NCI-H524 (cell line): ENCODE measurements at regions not wholly inside any gene's neighbourhood (a gene's known extent, or its start where the extent isn't known, plus 50 kb on each side); places are given as distances from the start of the nearest gene placed in this dataset.

Experiments used
- DNase-seq, 2 experiments: peaks; one replicate each; lab custom pipeline; 2025; lab: John Stamatoyannopoulos, UW

DNA sequence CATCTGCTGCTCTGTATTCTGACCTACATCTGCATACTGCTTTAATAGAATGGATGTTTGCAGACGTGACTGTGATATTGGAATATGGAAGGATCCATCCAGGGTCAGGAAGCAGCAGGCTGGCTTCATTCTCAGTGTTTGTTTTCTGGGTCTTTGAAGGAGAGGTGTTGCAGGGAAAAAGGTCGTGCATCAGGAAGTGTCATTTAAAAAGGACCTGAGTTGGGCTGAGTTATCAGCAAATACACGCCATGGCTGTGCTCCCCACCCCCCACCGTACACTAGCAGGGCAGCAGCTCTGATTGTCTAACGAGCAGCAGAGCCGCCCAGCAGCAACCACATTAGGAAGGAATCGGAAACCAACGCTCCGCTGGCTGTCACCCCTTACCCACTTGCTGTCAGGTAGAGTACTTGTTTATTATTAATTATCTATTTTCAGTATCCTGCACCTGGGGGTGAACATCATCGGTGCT, 63.1 kb upstream of the STEAP1B start:
- no peak for DNase-seq

DNA sequence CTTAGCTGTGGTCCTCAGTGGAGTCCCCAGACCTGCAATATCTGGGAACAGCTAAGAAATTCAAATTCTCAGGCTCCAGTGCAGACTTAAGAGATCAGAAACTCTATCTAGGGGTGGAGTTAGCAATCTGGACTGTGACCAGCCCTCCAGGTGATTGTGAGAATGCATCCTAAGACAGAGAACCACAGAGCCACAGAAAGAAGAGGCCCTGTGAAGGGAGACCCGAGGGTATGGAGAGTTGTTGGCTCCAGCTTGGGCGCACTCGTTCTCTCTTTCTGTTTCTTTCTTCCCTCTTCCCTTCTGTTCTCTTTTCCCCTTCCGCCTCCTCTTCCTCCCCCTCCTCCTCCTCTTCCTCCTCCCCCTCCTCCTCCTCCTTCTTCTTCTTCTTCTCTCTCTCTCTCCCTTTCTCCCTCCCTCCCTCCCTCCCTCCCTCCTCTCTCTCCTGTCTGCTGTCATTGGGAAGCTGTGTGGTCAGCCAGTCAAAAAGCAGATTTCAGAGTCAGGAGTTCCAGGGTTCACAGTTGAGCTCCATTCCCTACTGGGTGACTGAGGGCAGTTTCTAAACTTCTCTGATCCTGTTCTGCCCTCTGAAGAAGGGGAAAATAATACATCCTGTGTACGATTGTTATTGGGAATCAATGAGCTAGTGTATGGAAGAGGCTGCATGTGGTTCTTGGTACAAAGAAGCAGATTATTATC, 62.1 kb upstream of the STEAP1B start:
- DNase-seq, result peak; percentile 3 to 6

DNA sequence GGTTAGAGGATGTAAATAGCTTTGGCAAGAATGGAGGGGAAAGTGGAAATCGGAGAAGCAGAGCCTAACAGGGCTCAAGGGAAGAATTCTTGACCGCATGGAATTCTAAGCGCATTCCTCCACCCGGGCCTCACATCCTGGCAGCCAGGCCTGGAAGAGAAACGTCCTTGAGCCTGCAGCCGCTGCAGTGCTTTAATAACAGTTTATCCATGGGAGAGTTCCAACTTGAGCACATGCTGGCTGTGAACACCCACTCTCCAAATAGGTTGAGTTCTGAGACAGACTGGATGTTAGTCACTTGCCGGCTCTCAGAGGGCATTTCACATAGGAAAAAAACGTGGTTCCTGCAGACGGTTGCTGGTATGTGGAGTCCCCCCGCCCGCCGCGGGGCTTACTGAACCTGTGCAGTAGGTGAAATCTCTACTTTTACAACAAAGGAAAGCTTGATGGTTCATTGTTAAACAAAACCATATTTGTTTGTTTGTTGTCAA, 61.4 kb upstream of the STEAP1B start:
- DNase-seq, result no peak

DNA sequence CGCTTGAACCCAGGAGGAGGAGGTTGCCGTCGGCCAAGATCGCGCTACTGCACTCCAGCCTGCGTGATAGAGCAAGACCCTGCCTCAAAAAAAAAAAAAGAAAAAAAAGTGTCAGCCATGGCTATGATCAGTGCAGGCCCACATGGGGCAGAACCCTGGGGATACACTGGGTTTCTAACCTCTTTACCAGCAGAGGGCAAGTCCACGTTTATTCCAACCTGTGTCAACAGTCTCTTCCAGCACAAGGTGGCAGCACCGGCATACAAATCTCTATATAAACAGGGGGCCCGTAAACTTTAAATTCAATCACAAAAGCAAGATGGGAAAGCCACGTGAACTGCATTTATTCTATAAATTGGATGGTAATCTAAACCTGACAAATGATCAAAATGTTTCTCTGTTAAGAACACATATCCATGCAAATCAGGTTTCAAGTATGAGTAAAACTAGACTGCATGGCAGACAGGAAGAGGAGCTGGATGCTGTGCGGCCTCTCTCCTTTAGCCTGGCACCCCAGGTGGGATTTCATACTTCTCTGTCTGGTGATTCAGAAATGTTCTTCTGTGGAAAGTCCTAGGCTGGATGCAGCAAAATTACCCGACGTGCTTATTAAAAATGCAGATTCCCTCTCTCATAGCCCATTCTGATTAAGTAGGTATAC, 60.0 kb upstream of the STEAP1B start:
- peak; percentile 59 to 66 for DNase-seq

DNA sequence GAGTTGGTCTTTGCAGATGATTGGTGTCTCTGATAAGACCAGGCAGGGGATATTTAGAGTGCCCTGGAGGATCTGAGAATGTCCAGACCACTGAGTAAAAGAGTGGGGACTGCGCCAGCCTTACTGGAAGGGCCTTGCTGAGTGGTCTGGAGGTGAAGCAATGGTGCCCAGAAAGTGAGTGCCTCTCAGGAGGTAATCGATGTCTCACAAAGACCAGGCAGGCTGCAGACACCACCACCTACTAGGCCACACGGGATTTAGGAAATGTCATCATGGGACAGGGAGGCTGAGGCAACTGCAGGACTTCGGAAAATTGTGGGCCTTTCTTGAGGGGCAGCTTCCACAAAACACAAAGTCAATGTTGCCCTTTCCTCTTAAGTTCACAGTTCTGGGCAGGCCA, 57.2 kb upstream of the STEAP1B start:
- DNase-seq, result no peak

DNA sequence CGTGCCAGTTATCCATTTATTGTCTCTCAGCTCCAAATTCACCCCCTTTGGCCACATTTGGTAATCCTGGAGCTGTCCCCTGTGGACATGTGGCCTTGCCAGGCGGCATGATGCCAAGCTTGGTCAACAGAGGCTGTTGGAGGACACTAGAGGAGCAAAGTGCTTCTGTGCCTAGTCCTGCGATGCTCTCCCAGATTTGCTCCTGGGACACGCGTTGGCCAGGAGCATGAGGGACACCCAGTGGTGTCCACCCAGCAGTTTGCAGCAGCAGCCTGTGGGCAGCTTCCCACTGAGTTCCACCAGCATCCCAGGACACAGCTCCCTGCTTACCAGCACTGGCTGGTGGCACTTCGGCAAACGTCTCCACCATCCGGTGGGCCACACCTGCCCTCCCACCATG, 55.5 kb upstream of the STEAP1B start:
- no peak for DNase-seq

DNA sequence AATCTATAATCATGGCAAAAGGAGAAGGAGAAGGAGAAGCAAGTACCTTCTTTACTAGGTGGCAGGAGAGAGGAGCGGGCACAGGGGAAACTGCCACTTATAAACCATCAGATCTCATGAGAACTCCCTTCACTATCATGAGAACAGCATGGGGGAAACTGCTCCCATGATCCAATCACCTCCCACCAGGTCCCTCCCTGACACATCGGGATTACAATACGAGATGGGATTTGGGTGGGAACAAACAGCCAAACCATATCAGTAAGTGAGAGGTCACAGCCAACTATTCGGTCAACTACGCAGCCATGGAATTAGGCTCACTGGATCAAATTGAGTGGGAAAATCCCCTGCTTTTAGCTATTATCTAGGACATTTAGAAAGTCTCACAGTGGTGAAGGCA, 54.2 kb upstream of the STEAP1B start:
- no peak for DNase-seq

DNA sequence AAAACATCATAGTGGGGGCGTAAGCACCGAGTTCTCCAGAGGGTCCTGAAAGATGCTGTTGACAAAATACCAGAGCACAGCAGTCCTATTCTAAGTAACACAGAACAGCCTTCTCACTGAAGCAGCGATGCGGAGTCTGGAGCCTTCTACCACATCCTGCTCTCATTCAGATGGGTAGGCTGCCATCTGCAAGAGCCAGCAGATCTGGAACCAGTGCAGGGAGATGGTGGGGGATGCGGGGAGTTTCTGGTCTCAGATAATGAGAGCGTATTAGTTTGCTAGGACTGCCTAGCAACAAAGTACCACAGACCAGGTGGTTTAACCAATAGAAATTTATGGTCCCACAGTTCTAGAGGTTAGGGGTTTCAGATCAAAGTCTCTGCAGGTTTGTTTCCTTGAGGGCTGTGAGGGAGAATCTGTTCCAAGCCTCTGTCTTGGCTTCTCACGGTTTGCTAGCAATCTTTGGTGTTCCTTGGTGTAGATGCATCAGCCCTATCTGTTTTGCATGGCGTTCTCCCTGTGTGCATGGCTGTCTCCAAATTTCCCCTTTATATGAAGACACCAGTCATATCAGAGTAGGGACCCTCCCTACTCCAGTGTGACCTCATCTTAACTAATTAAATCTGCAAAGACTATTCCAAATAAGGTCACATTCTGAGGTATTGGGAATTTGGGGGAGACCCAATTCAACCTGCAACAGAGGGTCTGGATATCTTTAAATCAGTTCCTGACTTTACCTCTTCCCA, 52.0 kb upstream of the STEAP1B start:
- DNase-seq, result no peak

DNA sequence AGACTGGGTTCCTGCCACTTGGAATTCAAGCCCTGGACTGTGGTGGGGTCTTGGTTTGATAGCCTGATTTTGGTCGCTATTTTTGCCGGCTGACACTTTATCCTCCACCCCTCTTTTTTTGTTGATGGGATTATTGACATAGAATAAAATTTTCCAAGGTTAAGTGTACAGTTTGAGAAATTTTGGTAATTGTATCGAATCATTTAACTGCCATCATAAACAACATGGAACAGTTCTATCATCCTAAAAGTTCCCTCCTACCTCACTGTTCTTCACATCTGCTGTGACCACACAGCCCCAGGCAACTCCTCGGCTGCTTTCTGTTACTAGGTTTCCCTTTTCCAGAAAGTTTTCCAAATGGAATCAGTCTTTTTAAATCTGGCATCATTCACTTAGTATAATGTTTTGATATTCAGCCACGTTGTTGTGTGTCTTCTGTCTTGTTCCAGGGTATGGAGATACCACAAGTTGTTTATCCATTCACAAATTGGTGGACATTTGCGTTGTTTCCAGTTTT, 50.6 kb upstream of the STEAP1B start:
- DNase-seq, result no peak

DNA sequence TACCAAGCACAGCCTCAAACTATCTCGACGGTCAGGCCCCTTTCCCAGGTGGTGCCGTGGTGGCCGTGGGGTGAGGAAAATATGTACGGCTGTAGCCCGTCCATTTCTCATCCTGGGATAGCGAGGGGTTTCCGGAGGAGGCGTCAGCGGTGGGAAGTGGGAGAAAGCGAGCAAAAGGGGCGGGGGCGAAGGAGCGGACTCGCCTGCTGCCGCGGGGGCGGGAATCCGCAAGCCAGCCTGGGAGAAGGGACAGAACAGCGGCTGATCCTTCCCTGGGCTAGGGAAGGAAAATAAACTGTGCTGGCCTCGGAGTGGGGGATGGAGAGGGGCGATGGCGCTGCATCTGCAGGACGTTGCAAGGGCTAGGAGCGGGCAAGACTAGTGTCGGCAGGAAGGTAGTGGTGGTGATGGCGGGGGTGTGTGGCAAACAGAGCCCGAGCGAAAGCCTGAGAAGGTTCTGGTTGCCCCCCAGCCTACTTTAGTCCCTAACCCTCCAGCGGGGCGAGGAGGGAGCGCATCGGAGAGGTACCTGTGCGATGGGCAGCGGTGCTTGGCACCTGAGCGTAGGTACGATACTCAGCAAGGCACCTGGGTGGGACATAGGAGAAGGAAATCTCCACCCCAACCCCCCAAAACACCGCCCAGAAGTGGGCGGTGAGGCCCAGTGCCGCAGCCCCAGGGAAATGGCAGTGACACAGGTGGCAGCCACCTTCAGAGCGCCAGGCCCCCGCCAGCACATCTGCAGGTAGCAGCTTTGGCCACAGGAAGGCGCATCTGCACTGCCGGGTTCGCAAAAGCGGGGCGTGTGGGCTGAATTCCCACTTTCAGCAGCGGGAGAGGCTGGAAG, 49.9 kb upstream of the STEAP1B start:
- peak; percentile 37 to 69 for DNase-seq
